HEK293 (cell line): ENCODE measurements at regions not wholly inside any gene's neighbourhood (a gene's known extent, or its start where the extent isn't known, plus 50 kb on each side); places are given as distances from the start of the nearest gene placed in this dataset.

ENCODE experiments used
- CTCF ChIA-PET: fragments of 350-600 bp; formaldehyde crosslinking; extraction: SDS; loops from one replicate; lab custom pipeline; 2021; ENCODE audit warnings: antibody characterized with exemption; lab: Yijun Ruan, JAX
- POLR2A ChIA-PET: fragments of 300-600 bp; formaldehyde crosslinking; extraction: SDS; loops from one replicate; lab custom pipeline; 2020; ENCODE audit warnings: antibody characterized with exemption, inconsistent platforms; lab: Yijun Ruan, JAX
- H3K27ac ChIP-seq: fragments of 200-500 bp; sonication (Bioruptor generic); 2 replicates; pipeline ENCODE4 v1.5.1; 2014; ENCODE audit warnings: low read depth, low read length, control low read depth, inconsistent platforms; ENCODE audit errors: extremely low read depth
- H3K36me3 ChIP-seq, 2 experiments: fragments of 200-500 bp in 1 of 2; sonication (Bioruptor generic) in 1 of 2; 1 replicate in 1 of 2; 2 replicates in 1 of 2; pipeline ENCODE4 v1.5.1; 2014 to 2017; ENCODE audit warnings: inconsistent platforms in 2 of 2, low read length in 2 of 2; ENCODE audit not compliant: control insufficient read depth in 2 of 2, insufficient read depth in 1 of 2
- H3K4me1 ChIP-seq: fragments of 200-500 bp; sonication (Bioruptor generic); 2 replicates; pipeline ENCODE4 v1.5.1; 2014; ENCODE audit warnings: mild to moderate bottlenecking, low read length, inconsistent platforms; ENCODE audit not compliant: control insufficient read depth, insufficient read depth
- H3K4me3 ChIP-seq: 2 replicates; pipeline ENCODE4 v1.5.1; 2011; ENCODE audit warnings: low read depth, mild to moderate bottlenecking, control low read depth, low read length, moderate library complexity
- H3K9me3 ChIP-seq: fragments of 200-500 bp; sonication (Bioruptor generic); 2 replicates; pipeline ENCODE4 v1.5.1; 2014; ENCODE audit warnings: low read depth, low read length, inconsistent platforms; ENCODE audit not compliant: control insufficient read depth, insufficient read depth
- HOXD13 ChIP-seq: sonication (generic); formaldehyde crosslinking; IDR thresholded peaks from 2 replicates; pipeline ENCODE4 v1.8.0; 2022; ENCODE audit warnings: missing genetic modification reagents, borderline replicate concordance
- MEIS1 ChIP-seq: sonication (generic); formaldehyde crosslinking; IDR thresholded peaks from 2 replicates; pipeline ENCODE4 v1.8.1; 2022; ENCODE audit warnings: missing genetic modification reagents, mild to moderate bottlenecking, borderline replicate concordance
- PRDM10 ChIP-seq: fragments of 450-650 bp; formaldehyde crosslinking; IDR thresholded peaks from 2 replicates; pipeline ENCODE4 v1.5.1; 2016; ENCODE audit warnings: missing biosample characterization, missing genetic modification characterization
- ZNF140 ChIP-seq: fragments of 450-650 bp; formaldehyde crosslinking; IDR thresholded peaks from 2 replicates; pipeline ENCODE4 v1.5.1; 2016; ENCODE audit warnings: missing biosample characterization, missing genetic modification characterization
- ZNF155 ChIP-seq: fragments of 450-650 bp; formaldehyde crosslinking; IDR thresholded peaks from 2 replicates; pipeline ENCODE4 v1.5.1; 2016; ENCODE audit warnings: missing biosample characterization, missing genetic modification characterization
- ZNF23 ChIP-seq: fragments of 450-650 bp; formaldehyde crosslinking; IDR thresholded peaks from 2 replicates; pipeline ENCODE4 v1.5.1; 2016; ENCODE audit warnings: missing biosample characterization, missing genetic modification characterization, borderline replicate concordance
- ZNF529 ChIP-seq: fragments of 450-650 bp; formaldehyde crosslinking; IDR thresholded peaks from 2 replicates; pipeline ENCODE4 v1.5.1; 2017; ENCODE audit warnings: missing genetic modification characterization, missing biosample characterization; ENCODE audit not compliant: insufficient replicate concordance
- ZNF555 ChIP-seq: fragments of 450-650 bp; formaldehyde crosslinking; conservative IDR thresholded peaks from 2 replicates; pipeline ENCODE4 v1.5.1; 2017; ENCODE audit warnings: missing biosample characterization, mild to moderate bottlenecking, missing genetic modification characterization, inconsistent platforms
- ZNF571 ChIP-seq: fragments of 450-650 bp; formaldehyde crosslinking; IDR thresholded peaks from 2 replicates; pipeline ENCODE4 v1.5.0; 2017; ENCODE audit warnings: missing biosample characterization, missing genetic modification characterization
- ZNF596 ChIP-seq: fragments of 450-650 bp; IDR thresholded peaks from 2 replicates; pipeline ENCODE4 v1.5.0; 2018; ENCODE audit warnings: missing biosample characterization, mild to moderate bottlenecking, missing genetic modification characterization, moderate library complexity
- ZNF658 ChIP-seq: fragments of 450-650 bp; formaldehyde crosslinking; IDR thresholded peaks from 2 replicates; pipeline ENCODE4; 2016; ENCODE audit warnings: missing biosample characterization, missing genetic modification characterization
- ZNF677 ChIP-seq: fragments of 450-650 bp; IDR thresholded peaks from 2 replicates; pipeline ENCODE4 v1.5.0; 2018; ENCODE audit warnings: missing biosample characterization, mild to moderate bottlenecking, missing genetic modification characterization, moderate library complexity
- ZNF776 ChIP-seq: fragments of 450-650 bp; formaldehyde crosslinking; IDR thresholded peaks from 2 replicates; pipeline ENCODE4 v1.5.0; 2017; ENCODE audit warnings: missing biosample characterization, missing genetic modification characterization, borderline replicate concordance
- ZNF830 ChIP-seq: fragments of 450-650 bp; IDR thresholded peaks from 2 replicates; pipeline ENCODE4 v1.5.0; 2018; ENCODE audit warnings: missing biosample characterization, missing genetic modification characterization, low read depth, mild to moderate bottlenecking, moderate library complexity
- TF ChIP-seq, protein P1 (sequence below): fragments of 450-650 bp; formaldehyde crosslinking; IDR thresholded peaks from 2 replicates; pipeline ENCODE4 v1.5.1; 2016; ENCODE audit warnings: missing biosample characterization, missing genetic modification characterization
- TF ChIP-seq, protein P2 (sequence below): fragments of 450-650 bp; formaldehyde crosslinking; IDR thresholded peaks from 2 replicates; pipeline ENCODE4 v1.5.1; 2016; ENCODE audit warnings: missing biosample characterization, missing genetic modification characterization
- TF ChIP-seq, protein P3 (sequence below): fragments of 450-650 bp; IDR thresholded peaks from 2 replicates; pipeline ENCODE4 v1.5.1; 2018; ENCODE audit warnings: missing biosample characterization, missing genetic modification characterization
- TF ChIP-seq, protein P4 (sequence below): fragments of 450-650 bp; formaldehyde crosslinking; IDR thresholded peaks from 2 replicates; pipeline ENCODE4 v1.5.1; 2017; ENCODE audit warnings: missing biosample characterization, mild to moderate bottlenecking, missing genetic modification characterization, moderate library complexity
- TF ChIP-seq, protein P5 (sequence below): fragments of 450-650 bp; formaldehyde crosslinking; IDR thresholded peaks from 2 replicates; pipeline ENCODE4 v1.5.1; 2016; ENCODE audit warnings: missing biosample characterization, missing genetic modification characterization, low read depth

GRCh38 chr11:70721006-70721405 lies 322.7 kb downstream of the CTTN start:
- no peaks in the 10 kb centered on the region for H3K4me1 ChIP-seq
- H3K27ac ChIP-seq = no peak overlapping the region
- CTCF ChIA-PET = no interaction called here
- POLR2A ChIA-PET = no interaction called here
- H3K4me3 ChIP-seq = no peak overlapping the region
- no peaks in the 10 kb centered on the region for H3K36me3 ChIP-seq
- no peaks in the 10 kb centered on the region for H3K9me3 ChIP-seq
- TF ChIP-seq, protein P1, sequence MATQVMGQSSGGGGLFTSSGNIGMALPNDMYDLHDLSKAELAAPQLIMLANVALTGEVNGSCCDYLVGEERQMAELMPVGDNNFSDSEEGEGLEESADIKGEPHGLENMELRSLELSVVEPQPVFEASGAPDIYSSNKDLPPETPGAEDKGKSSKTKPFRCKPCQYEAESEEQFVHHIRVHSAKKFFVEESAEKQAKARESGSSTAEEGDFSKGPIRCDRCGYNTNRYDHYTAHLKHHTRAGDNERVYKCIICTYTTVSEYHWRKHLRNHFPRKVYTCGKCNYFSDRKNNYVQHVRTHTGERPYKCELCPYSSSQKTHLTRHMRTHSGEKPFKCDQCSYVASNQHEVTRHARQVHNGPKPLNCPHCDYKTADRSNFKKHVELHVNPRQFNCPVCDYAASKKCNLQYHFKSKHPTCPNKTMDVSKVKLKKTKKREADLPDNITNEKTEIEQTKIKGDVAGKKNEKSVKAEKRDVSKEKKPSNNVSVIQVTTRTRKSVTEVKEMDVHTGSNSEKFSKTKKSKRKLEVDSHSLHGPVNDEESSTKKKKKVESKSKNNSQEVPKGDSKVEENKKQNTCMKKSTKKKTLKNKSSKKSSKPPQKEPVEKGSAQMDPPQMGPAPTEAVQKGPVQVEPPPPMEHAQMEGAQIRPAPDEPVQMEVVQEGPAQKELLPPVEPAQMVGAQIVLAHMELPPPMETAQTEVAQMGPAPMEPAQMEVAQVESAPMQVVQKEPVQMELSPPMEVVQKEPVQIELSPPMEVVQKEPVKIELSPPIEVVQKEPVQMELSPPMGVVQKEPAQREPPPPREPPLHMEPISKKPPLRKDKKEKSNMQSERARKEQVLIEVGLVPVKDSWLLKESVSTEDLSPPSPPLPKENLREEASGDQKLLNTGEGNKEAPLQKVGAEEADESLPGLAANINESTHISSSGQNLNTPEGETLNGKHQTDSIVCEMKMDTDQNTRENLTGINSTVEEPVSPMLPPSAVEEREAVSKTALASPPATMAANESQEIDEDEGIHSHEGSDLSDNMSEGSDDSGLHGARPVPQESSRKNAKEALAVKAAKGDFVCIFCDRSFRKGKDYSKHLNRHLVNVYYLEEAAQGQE (tag by site-specific recombination) = no peak
- no peak for TF ChIP-seq MEIS1
- TF ChIP-seq ZNF155 (tag by site-specific recombination) = no peak
- TF ChIP-seq ZNF830 = no peak
- TF ChIP-seq, protein P2, sequence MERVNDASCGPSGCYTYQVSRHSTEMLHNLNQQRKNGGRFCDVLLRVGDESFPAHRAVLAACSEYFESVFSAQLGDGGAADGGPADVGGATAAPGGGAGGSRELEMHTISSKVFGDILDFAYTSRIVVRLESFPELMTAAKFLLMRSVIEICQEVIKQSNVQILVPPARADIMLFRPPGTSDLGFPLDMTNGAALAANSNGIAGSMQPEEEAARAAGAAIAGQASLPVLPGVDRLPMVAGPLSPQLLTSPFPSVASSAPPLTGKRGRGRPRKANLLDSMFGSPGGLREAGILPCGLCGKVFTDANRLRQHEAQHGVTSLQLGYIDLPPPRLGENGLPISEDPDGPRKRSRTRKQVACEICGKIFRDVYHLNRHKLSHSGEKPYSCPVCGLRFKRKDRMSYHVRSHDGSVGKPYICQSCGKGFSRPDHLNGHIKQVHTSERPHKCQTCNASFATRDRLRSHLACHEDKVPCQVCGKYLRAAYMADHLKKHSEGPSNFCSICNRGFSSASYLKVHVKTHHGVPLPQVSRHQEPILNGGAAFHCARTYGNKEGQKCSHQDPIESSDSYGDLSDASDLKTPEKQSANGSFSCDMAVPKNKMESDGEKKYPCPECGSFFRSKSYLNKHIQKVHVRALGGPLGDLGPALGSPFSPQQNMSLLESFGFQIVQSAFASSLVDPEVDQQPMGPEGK (tag by site-specific recombination) = no peak
- TF ChIP-seq ZNF776 = no peak
- no peak for TF ChIP-seq ZNF677 (tag by site-specific recombination)
- TF ChIP-seq ZNF140 (tag by site-specific recombination) = no peak
- no peak for TF ChIP-seq ZNF23 (tag by site-specific recombination)
- TF ChIP-seq, protein P3, sequence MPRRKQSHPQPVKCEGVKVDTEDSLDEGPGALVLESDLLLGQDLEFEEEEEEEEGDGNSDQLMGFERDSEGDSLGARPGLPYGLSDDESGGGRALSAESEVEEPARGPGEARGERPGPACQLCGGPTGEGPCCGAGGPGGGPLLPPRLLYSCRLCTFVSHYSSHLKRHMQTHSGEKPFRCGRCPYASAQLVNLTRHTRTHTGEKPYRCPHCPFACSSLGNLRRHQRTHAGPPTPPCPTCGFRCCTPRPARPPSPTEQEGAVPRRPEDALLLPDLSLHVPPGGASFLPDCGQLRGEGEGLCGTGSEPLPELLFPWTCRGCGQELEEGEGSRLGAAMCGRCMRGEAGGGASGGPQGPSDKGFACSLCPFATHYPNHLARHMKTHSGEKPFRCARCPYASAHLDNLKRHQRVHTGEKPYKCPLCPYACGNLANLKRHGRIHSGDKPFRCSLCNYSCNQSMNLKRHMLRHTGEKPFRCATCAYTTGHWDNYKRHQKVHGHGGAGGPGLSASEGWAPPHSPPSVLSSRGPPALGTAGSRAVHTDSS (tag by site-specific recombination) = no peak
- TF ChIP-seq, protein P4, sequence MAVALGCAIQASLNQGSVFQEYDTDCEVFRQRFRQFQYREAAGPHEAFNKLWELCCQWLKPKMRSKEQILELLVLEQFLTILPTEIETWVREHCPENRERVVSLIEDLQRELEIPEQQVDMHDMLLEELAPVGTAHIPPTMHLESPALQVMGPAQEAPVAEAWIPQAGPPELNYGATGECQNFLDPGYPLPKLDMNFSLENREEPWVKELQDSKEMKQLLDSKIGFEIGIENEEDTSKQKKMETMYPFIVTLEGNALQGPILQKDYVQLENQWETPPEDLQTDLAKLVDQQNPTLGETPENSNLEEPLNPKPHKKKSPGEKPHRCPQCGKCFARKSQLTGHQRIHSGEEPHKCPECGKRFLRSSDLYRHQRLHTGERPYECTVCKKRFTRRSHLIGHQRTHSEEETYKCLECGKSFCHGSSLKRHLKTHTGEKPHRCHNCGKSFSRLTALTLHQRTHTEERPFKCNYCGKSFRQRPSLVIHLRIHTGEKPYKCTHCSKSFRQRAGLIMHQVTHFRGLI (tag by site-specific recombination) = no peak
- no peak for TF ChIP-seq ZNF529 (tag by site-specific recombination)
- no peak for TF ChIP-seq PRDM10 (tag by site-specific recombination)
- TF ChIP-seq ZNF555 = no peak
- no peak for TF ChIP-seq HOXD13
- no peak for TF ChIP-seq ZNF571
- TF ChIP-seq ZNF658 = no peak
- TF ChIP-seq, protein P5, sequence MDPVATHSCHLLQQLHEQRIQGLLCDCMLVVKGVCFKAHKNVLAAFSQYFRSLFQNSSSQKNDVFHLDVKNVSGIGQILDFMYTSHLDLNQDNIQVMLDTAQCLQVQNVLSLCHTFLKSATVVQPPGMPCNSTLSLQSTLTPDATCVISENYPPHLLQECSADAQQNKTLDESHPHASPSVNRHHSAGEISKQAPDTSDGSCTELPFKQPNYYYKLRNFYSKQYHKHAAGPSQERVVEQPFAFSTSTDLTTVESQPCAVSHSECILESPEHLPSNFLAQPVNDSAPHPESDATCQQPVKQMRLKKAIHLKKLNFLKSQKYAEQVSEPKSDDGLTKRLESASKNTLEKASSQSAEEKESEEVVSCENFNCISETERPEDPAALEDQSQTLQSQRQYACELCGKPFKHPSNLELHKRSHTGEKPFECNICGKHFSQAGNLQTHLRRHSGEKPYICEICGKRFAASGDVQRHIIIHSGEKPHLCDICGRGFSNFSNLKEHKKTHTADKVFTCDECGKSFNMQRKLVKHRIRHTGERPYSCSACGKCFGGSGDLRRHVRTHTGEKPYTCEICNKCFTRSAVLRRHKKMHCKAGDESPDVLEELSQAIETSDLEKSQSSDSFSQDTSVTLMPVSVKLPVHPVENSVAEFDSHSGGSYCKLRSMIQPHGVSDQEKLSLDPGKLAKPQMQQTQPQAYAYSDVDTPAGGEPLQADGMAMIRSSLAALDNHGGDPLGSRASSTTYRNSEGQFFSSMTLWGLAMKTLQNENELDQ (tag by site-specific recombination) = no peak
- TF ChIP-seq ZNF596 (tag by site-specific recombination) = no peak
